ENCODE measurements at regions not wholly inside any gene's neighbourhood (a gene's known extent, or its start where the extent isn't known, plus 50 kb on each side); places are given as distances from the start of the nearest gene placed in this dataset.

DNA sequence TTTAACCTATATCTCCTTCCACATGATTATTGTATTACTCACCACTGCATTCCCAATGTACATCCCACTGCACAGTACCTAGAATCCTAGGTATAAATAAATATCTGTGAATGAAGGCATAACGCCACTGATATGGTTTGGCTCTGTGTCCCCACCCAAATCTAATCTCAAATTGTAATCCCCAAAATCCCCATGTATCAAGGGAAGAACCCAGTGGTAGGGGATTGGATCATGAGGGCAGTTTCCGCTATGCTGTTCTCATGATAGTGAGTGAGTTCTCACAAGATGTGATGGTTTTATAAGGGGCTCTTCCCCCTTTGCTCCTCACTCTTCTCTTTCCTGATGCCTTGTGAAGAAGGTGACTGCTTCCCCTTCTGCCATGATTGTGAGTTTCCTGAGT is 599.0 kb upstream of the ADGRL2 start:
- H3K4me3 ChIP-seq (ENCODE audit: low read depth in 1 of 3, low read length in 3 of 3), result no peak overlapping the region
- WGBS, result 93% methylated on average over 2 of the region's 2 CpGs
- H3K4me1 ChIP-seq (ENCODE audit: control insufficient read depth in 4 of 4, insufficient read depth in 4 of 4, low read length in 3 of 4), result no peaks in the 10 kb centered on the region
- H3K36me3 ChIP-seq (ENCODE audit: control insufficient read depth in 4 of 4, insufficient read depth in 3 of 4, low read depth in 1 of 4, low read length in 3 of 4), result no peaks in the 10 kb centered on the region
- no peaks in the 10 kb centered on the region for H3K27me3 ChIP-seq (ENCODE audit: control insufficient read depth in 4 of 4, insufficient read depth in 4 of 4, low read length in 3 of 4)
- no peak for DNase-seq (ENCODE audit: low spot score)
- no peak overlapping the region for H3K27ac ChIP-seq (ENCODE audit: low read depth in 1 of 2, low read length in 2 of 2)
- H3K9ac ChIP-seq (ENCODE audit: low read depth in 1 of 2, low read length in 2 of 2), result no peak overlapping the region
- TF ChIP-seq RAD21 (IDR thresholded peaks at IDR 0.05), result no peak
- TF ChIP-seq, protein P1, sequence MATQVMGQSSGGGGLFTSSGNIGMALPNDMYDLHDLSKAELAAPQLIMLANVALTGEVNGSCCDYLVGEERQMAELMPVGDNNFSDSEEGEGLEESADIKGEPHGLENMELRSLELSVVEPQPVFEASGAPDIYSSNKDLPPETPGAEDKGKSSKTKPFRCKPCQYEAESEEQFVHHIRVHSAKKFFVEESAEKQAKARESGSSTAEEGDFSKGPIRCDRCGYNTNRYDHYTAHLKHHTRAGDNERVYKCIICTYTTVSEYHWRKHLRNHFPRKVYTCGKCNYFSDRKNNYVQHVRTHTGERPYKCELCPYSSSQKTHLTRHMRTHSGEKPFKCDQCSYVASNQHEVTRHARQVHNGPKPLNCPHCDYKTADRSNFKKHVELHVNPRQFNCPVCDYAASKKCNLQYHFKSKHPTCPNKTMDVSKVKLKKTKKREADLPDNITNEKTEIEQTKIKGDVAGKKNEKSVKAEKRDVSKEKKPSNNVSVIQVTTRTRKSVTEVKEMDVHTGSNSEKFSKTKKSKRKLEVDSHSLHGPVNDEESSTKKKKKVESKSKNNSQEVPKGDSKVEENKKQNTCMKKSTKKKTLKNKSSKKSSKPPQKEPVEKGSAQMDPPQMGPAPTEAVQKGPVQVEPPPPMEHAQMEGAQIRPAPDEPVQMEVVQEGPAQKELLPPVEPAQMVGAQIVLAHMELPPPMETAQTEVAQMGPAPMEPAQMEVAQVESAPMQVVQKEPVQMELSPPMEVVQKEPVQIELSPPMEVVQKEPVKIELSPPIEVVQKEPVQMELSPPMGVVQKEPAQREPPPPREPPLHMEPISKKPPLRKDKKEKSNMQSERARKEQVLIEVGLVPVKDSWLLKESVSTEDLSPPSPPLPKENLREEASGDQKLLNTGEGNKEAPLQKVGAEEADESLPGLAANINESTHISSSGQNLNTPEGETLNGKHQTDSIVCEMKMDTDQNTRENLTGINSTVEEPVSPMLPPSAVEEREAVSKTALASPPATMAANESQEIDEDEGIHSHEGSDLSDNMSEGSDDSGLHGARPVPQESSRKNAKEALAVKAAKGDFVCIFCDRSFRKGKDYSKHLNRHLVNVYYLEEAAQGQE (IDR thresholded peaks at IDR 0.05), result no peak
- TF ChIP-seq, protein P2, sequence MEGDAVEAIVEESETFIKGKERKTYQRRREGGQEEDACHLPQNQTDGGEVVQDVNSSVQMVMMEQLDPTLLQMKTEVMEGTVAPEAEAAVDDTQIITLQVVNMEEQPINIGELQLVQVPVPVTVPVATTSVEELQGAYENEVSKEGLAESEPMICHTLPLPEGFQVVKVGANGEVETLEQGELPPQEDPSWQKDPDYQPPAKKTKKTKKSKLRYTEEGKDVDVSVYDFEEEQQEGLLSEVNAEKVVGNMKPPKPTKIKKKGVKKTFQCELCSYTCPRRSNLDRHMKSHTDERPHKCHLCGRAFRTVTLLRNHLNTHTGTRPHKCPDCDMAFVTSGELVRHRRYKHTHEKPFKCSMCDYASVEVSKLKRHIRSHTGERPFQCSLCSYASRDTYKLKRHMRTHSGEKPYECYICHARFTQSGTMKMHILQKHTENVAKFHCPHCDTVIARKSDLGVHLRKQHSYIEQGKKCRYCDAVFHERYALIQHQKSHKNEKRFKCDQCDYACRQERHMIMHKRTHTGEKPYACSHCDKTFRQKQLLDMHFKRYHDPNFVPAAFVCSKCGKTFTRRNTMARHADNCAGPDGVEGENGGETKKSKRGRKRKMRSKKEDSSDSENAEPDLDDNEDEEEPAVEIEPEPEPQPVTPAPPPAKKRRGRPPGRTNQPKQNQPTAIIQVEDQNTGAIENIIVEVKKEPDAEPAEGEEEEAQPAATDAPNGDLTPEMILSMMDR (IDR thresholded peaks at IDR 0.05; ENCODE audit: low read depth, low read length, missing input control), result no peak
- TF ChIP-seq JUND (IDR thresholded peaks at IDR 0.05), result no peak
- no peak for TF ChIP-seq SP1 (IDR thresholded peaks at IDR 0.05)
- no peak for TF ChIP-seq YY1 (IDR thresholded peaks at IDR 0.05)
- TF ChIP-seq GABPA (IDR thresholded peaks at IDR 0.05 in 1 of 2, conservative IDR thresholded peaks at IDR 0.05 in 1 of 2), result no peak
- TF ChIP-seq NR2F2 (IDR thresholded peaks at IDR 0.05), result no peak
- TF ChIP-seq RXRA (IDR thresholded peaks at IDR 0.05), result no peak
- TF ChIP-seq, protein P3, sequence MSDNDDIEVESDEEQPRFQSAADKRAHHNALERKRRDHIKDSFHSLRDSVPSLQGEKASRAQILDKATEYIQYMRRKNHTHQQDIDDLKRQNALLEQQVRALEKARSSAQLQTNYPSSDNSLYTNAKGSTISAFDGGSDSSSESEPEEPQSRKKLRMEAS (IDR thresholded peaks at IDR 0.05), result no peak
- TF ChIP-seq, protein P4, sequence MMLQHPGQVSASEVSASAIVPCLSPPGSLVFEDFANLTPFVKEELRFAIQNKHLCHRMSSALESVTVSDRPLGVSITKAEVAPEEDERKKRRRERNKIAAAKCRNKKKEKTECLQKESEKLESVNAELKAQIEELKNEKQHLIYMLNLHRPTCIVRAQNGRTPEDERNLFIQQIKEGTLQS (IDR thresholded peaks at IDR 0.05), result no peak
- TF ChIP-seq HNF4G (IDR thresholded peaks at IDR 0.05), result no peak
- no peak for TF ChIP-seq TAF1 (conservative IDR thresholded peaks at IDR 0.05)
- TF ChIP-seq HNF4A (conservative IDR thresholded peaks at IDR 0.05), result no peak
- TF ChIP-seq, protein P5, sequence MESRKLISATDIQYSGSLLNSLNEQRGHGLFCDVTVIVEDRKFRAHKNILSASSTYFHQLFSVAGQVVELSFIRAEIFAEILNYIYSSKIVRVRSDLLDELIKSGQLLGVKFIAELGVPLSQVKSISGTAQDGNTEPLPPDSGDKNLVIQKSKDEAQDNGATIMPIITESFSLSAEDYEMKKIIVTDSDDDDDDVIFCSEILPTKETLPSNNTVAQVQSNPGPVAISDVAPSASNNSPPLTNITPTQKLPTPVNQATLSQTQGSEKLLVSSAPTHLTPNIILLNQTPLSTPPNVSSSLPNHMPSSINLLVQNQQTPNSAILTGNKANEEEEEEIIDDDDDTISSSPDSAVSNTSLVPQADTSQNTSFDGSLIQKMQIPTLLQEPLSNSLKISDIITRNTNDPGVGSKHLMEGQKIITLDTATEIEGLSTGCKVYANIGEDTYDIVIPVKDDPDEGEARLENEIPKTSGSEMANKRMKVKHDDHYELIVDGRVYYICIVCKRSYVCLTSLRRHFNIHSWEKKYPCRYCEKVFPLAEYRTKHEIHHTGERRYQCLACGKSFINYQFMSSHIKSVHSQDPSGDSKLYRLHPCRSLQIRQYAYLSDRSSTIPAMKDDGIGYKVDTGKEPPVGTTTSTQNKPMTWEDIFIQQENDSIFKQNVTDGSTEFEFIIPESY (IDR thresholded peaks at IDR 0.05), result no peak
- no peak for TF ChIP-seq FOXA2 (IDR thresholded peaks at IDR 0.05)
- no peak for TF ChIP-seq EGR1 (IDR thresholded peaks at IDR 0.05; ENCODE audit: low read depth in 2 of 2)
- TF ChIP-seq FOXA1 (IDR thresholded peaks at IDR 0.05), result no peak
- H3K9me3 ChIP-seq (ENCODE audit: control insufficient read depth in 4 of 4, low read length in 3 of 4), result no peaks in the 10 kb centered on the region

Data from liver (tissue), 8 donors.